Suprapubic skin (tissue), 4 donors: ENCODE measurements at regions not wholly inside any gene's neighbourhood (a gene's known extent, or its start where the extent isn't known, plus 50 kb on each side); places are given as distances from the start of the nearest gene placed in this dataset.

Experiments
- DNase-seq, 2 donors: peaks; one replicate each; pipeline ENCODE4 v3.0.0-alpha.2; 2019; ENCODE audit warnings: low spot score in 2 of 2
- H3K27ac ChIP-seq: fragments of 200-600 bp; sonication (generic); one replicate; pipeline ENCODE4 v1.5.1; 2019
- H3K27me3 ChIP-seq: fragments of 200-600 bp; sonication (generic); one replicate; pipeline ENCODE4 v1.5.1; 2019
- H3K36me3 ChIP-seq: fragments of 200-600 bp; sonication (generic); one replicate; pipeline ENCODE4 v1.5.1; 2019
- H3K4me1 ChIP-seq: fragments of 200-600 bp; sonication (generic); one replicate; pipeline ENCODE4 v1.5.1; 2019
- H3K4me3 ChIP-seq: fragments of 200-600 bp; sonication (generic); one replicate; pipeline ENCODE4 v1.5.1; 2019; ENCODE audit warnings: mild to moderate bottlenecking
- H3K9me3 ChIP-seq: fragments of 200-600 bp; sonication (generic); one replicate; pipeline ENCODE4 v1.5.1; 2019
- CTCF ChIP-seq, 2 donors: fragments of 200-600 bp in 1 of 2; fragments of 450-650 bp in 1 of 2; sonication (generic) in 1 of 2; IDR thresholded peaks; one replicate each; pipeline ENCODE4 v1.5.1; 2016 to 2019; ENCODE audit warnings: antibody characterized with exemption in 2 of 2, mild to moderate bottlenecking in 1 of 2, moderate library complexity in 1 of 2
- EP300 ChIP-seq: sonication (generic); formaldehyde crosslinking; IDR thresholded peaks from one replicate; pipeline ENCODE4 v1.6.1; 2017; ENCODE audit warnings: antibody characterized with exemption
- POLR2A ChIP-seq, 2 donors: fragments of 450-650 bp; IDR thresholded peaks; one replicate each; pipeline ENCODE4 v1.6.1; 2017; ENCODE audit warnings: antibody characterized with exemption in 2 of 2, mild to moderate bottlenecking in 2 of 2, moderate library complexity in 2 of 2
- POLR2AphosphoS5 ChIP-seq, 3 donors: sonication (generic); formaldehyde crosslinking; IDR thresholded peaks; one replicate each; pipeline ENCODE4 v1.6.1; 2017; ENCODE audit warnings: antibody characterized with exemption in 3 of 3
- WGBS: methylation state at CpG from one replicate; pipeline ENCODE4 v1.1.5; 2018; 5-methylcytosine and 5-hydroxymethylcytosine counted together

- Histone ChIP-seq H3K9me3 (no peaks in the 10 kb centered on the region), H3K4me3 (no peak overlapping the region), H3K4me1 (no peaks in the 10 kb centered on the region), H3K27me3 (no peaks in the 10 kb centered on the region), H3K36me3 (no peaks in the 10 kb centered on the region), H3K27ac (no peak overlapping the region)
- DNase-seq: no peak
- TF ChIP-seq EP300 (no peak), CTCF (IDR thresholded peaks at IDR 0.05) (no peak), POLR2AphosphoS5 (IDR thresholded peaks at IDR 0.05) (no peak), POLR2A (IDR thresholded peaks at IDR 0.05) (no peak)
- WGBS: 69% methylated on average over 4 of the region's 4 CpGs
These were observed 226.0 kb upstream of the ANO3 start for GRCh38 chr11:26105762-26106423.

GRCh38 chr11:26106726-26107125, 225.2 kb upstream of the ANO3 start:
- 76% methylated on average over 1 of the region's 1 CpG for WGBS

GRCh38 chr11:26109658-26110368, 222.1 kb upstream of the ANO3 start:
- DNase-seq: no peak
- Histone ChIP-seq H3K36me3 (no peaks in the 10 kb centered on the region), H3K27me3 (no peaks in the 10 kb centered on the region), H3K4me1 (no peaks in the 10 kb centered on the region), H3K27ac (no peak overlapping the region), H3K9me3 (no peaks in the 10 kb centered on the region), H3K4me3 (no peak overlapping the region)
- 72% methylated on average over 2 of the region's 2 CpGs for WGBS
- TF ChIP-seq POLR2A (IDR thresholded peaks at IDR 0.05) (no peak), EP300 (no peak), POLR2AphosphoS5 (IDR thresholded peaks at IDR 0.05) (no peak), CTCF (IDR thresholded peaks at IDR 0.05) (no peak)

More at GRCh38 chr11:26106726-26107125, 225.2 kb upstream of the ANO3 start:
- Histone ChIP-seq H3K4me3 (no peak overlapping the region), H3K36me3 (no peaks in the 10 kb centered on the region), H3K9me3 (no peaks in the 10 kb centered on the region), H3K27me3 (no peaks in the 10 kb centered on the region), H3K27ac (no peak overlapping the region), H3K4me1 (no peaks in the 10 kb centered on the region)
- no peak for DNase-seq
- TF ChIP-seq CTCF (IDR thresholded peaks at IDR 0.05): no peak
- no peak for TF ChIP-seq EP300
- no peak for TF ChIP-seq POLR2A (IDR thresholded peaks at IDR 0.05)
- TF ChIP-seq POLR2AphosphoS5 (IDR thresholded peaks at IDR 0.05): no peak

GRCh38 chr11:26112264-26112663, 219.7 kb upstream of the ANO3 start:
- H3K27ac ChIP-seq: no peak overlapping the region
- no peak overlapping the region for H3K4me3 ChIP-seq
- DNase-seq: no peak
- no peaks in the 10 kb centered on the region for H3K4me1 ChIP-seq
- H3K9me3 ChIP-seq: no peaks in the 10 kb centered on the region
- TF ChIP-seq POLR2AphosphoS5 (IDR thresholded peaks at IDR 0.05): no peak
- no peak for TF ChIP-seq POLR2A (IDR thresholded peaks at IDR 0.05)
- no peak for TF ChIP-seq CTCF (IDR thresholded peaks at IDR 0.05)
- no peak for TF ChIP-seq EP300
- H3K27me3 ChIP-seq: no peaks in the 10 kb centered on the region
- H3K36me3 ChIP-seq: no peaks in the 10 kb centered on the region

- Histone ChIP-seq H3K4me3 (no peak overlapping the region), H3K9me3 (no peaks in the 10 kb centered on the region), H3K36me3 (no peaks in the 10 kb centered on the region), H3K4me1 (no peaks in the 10 kb centered on the region), H3K27me3 (no peaks in the 10 kb centered on the region), H3K27ac (no peak overlapping the region)
- TF ChIP-seq POLR2AphosphoS5 (IDR thresholded peaks at IDR 0.05): no peak
- no peak for TF ChIP-seq EP300
- TF ChIP-seq CTCF (IDR thresholded peaks at IDR 0.05): no peak
- TF ChIP-seq POLR2A (IDR thresholded peaks at IDR 0.05): no peak
- 66% methylated on average over 2 of the region's 2 CpGs for WGBS
- no peak for DNase-seq
These were observed 210.5 kb upstream of the ANO3 start for GRCh38 chr11:26121466-26121865.
